Ishikawa (cell line): ENCODE measurements at regions not wholly inside any gene's neighbourhood (a gene's known extent, or its start where the extent isn't known, plus 50 kb on each side); places are given as distances from the start of the nearest gene placed in this dataset.

ENCODE experiments used
- CEBPB ChIP-seq: IDR thresholded peaks from 2 replicates; pipeline ENCODE4 v1.6.1; 2012
- CREB1 ChIP-seq: IDR thresholded peaks from 2 replicates; pipeline ENCODE4 v1.6.1; 2012; ENCODE audit warnings: low read depth
- EGR1 ChIP-seq: IDR thresholded peaks from 2 replicates; pipeline ENCODE4 v1.6.1; 2012
- EP300 ChIP-seq: IDR thresholded peaks from 2 replicates; pipeline ENCODE4 v1.6.1; 2012; ENCODE audit warnings: borderline replicate concordance
- FOXM1 ChIP-seq: IDR thresholded peaks from 2 replicates; pipeline ENCODE4 v1.6.1; 2012; ENCODE audit warnings: low read depth, borderline replicate concordance
- MAX ChIP-seq: IDR thresholded peaks from 2 replicates; pipeline ENCODE4 v1.6.1; 2012
- NFIC ChIP-seq: IDR thresholded peaks from 2 replicates; pipeline ENCODE4 v1.6.1; 2012
- RAD21 ChIP-seq: IDR thresholded peaks from 2 replicates; pipeline ENCODE4 v1.6.1; 2012; ENCODE audit warnings: low read depth
- REST ChIP-seq: IDR thresholded peaks from 2 replicates; pipeline ENCODE4 v1.6.1; 2012; ENCODE audit warnings: low read depth, mild to moderate bottlenecking
- TAF1 ChIP-seq: IDR thresholded peaks from 2 replicates; pipeline ENCODE4 v1.6.1; 2012; ENCODE audit warnings: low read depth, mild to moderate bottlenecking
- TCF12 ChIP-seq: IDR thresholded peaks from 2 replicates; pipeline ENCODE4 v1.6.1; 2012; ENCODE audit warnings: low read depth
- TEAD4 ChIP-seq: IDR thresholded peaks from 2 replicates; pipeline ENCODE4 v1.6.1; 2012
- USF1 ChIP-seq: IDR thresholded peaks from 2 replicates; pipeline ENCODE4 v1.6.1; 2012
- YY1 ChIP-seq: IDR thresholded peaks from 2 replicates; pipeline ENCODE4 v1.6.1; 2012; ENCODE audit warnings: low read depth
- ZBTB7A ChIP-seq: IDR thresholded peaks from 2 replicates; pipeline ENCODE4 v1.6.1; 2012; ENCODE audit warnings: low read depth

- no peak for TF ChIP-seq CEBPB
- TF ChIP-seq EP300: no peak
- no peak for TF ChIP-seq FOXM1
- TF ChIP-seq CREB1: no peak
- TF ChIP-seq RAD21: no peak
- no peak for TF ChIP-seq TEAD4
- no peak for TF ChIP-seq EGR1
- TF ChIP-seq MAX: no peak
- TF ChIP-seq TCF12: no peak
- TF ChIP-seq NFIC: no peak
- no peak for TF ChIP-seq YY1
- TF ChIP-seq USF1: no peak
- no peak for TF ChIP-seq TAF1
- TF ChIP-seq REST: no peak
- TF ChIP-seq ZBTB7A: no peak
These were observed 789.9 kb downstream of the USP25 start for GRCh38 chr21:16519644-16520043.

GRCh38 chr21:16522548-16522947 is 792.8 kb downstream of the USP25 start:
- TF ChIP-seq FOXM1 (no peak), EGR1 (no peak), RAD21 (no peak), YY1 (no peak), CEBPB (no peak), CREB1 (no peak), USF1 (no peak), TEAD4 (no peak), EP300 (no peak), MAX (no peak)

- TF ChIP-seq TEAD4 (no peak), REST (no peak), CREB1 (no peak), MAX (no peak), FOXM1 (no peak), ZBTB7A (no peak), TCF12 (no peak), NFIC (no peak), EGR1 (no peak), CEBPB (no peak), YY1 (no peak), USF1 (no peak), TAF1 (no peak), EP300 (no peak), RAD21 (no peak)
These were observed 800.9 kb downstream of the USP25 start for GRCh38 chr21:16530656-16531055.

- TF ChIP-seq EP300 (no peak), MAX (no peak), RAD21 (no peak), REST (no peak), ZBTB7A (no peak), NFIC (no peak), TEAD4 (no peak), EGR1 (no peak), FOXM1 (no peak), USF1 (no peak), CEBPB (no peak), TCF12 (no peak), TAF1 (no peak), YY1 (no peak)
These were observed 803.1 kb downstream of the USP25 start for GRCh38 chr21:16532840-16533239.
